ENCODE measurements at regions not wholly inside any gene's neighbourhood (a gene's known extent, or its start where the extent isn't known, plus 50 kb on each side); places are given as distances from the start of the nearest gene placed in this dataset.

DNA sequence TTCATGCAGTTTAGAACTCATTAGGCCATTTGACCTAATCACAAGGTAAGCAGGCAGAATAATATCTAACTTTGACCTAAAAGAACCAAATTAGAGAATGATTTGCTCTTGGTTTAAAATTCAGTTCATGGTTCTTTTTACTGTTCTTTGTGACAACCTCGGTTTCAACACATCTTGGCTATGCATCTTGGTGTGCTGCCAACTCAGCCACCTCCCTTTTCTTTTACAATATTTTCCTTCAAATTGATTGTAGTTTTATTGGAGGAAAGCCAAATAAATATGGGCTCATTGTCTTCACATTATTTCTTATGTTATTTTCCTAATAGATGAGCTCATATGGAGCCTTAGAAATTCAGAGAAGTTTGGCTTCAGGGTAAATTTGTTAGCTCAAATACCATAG is 338.3 kb downstream of the SIPA1L2 start:
- TF ChIP-seq, protein P1, sequence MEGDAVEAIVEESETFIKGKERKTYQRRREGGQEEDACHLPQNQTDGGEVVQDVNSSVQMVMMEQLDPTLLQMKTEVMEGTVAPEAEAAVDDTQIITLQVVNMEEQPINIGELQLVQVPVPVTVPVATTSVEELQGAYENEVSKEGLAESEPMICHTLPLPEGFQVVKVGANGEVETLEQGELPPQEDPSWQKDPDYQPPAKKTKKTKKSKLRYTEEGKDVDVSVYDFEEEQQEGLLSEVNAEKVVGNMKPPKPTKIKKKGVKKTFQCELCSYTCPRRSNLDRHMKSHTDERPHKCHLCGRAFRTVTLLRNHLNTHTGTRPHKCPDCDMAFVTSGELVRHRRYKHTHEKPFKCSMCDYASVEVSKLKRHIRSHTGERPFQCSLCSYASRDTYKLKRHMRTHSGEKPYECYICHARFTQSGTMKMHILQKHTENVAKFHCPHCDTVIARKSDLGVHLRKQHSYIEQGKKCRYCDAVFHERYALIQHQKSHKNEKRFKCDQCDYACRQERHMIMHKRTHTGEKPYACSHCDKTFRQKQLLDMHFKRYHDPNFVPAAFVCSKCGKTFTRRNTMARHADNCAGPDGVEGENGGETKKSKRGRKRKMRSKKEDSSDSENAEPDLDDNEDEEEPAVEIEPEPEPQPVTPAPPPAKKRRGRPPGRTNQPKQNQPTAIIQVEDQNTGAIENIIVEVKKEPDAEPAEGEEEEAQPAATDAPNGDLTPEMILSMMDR (IDR thresholded peaks at IDR 0.05; ENCODE audit: unreplicated experiment): no peak
- H3K4me1 Mint-ChIP-seq (ENCODE audit: insufficient read depth, unreplicated experiment): peaks cover 52% of the 10 kb centered on the region
- intact Hi-C loops (cut with micrococcal nuclease): loop anchor here (2.0 kb wide), 1 partner anchor 25 kb away; no protein-coding TSS in a partner anchor
- no peaks in the 10 kb centered on the region for H3K36me3 Mint-ChIP-seq (ENCODE audit: insufficient read depth, unreplicated experiment)
- no peaks in the 10 kb centered on the region for H3K27me3 Mint-ChIP-seq (ENCODE audit: insufficient read depth, unreplicated experiment)
- no TSS peak for BruUV-seq (replicated peaks)
- H3K4me3 Mint-ChIP-seq (ENCODE audit: unreplicated experiment): peak overlapping the region; percentile 48
- POLR2A ChIA-PET: interaction anchor here (0.6 to 4.1 kb wide), 27 partner anchors 9 to 1842 kb away, joined by 3 to 45 read pairs (median 4); no protein-coding TSS in a partner anchor
- no peaks in the 10 kb centered on the region for H3K9me3 Mint-ChIP-seq (ENCODE audit: unreplicated experiment)
- CTCF ChIA-PET: interaction anchor here (0.7 to 4.0 kb wide), 11 partner anchors 9 to 424 kb away, joined by 3 to 18 read pairs (median 4); no protein-coding TSS in a partner anchor
- peak; percentile 96 for DNase-seq (ENCODE audit: unreplicated experiment)
- H3K27ac Mint-ChIP-seq (ENCODE audit: low read depth, unreplicated experiment): peak overlapping the region; percentile 21

GRCh38 chr1:232291261-232291660 is 338.7 kb downstream of the SIPA1L2 start:
- Mint-ChIP-seq H3K27ac (ENCODE audit: low read depth, unreplicated experiment) (peak overlapping the region; percentile 21), H3K27me3 (ENCODE audit: insufficient read depth, unreplicated experiment) (no peaks in the 10 kb centered on the region), H3K9me3 (ENCODE audit: unreplicated experiment) (no peaks in the 10 kb centered on the region), H3K36me3 (ENCODE audit: insufficient read depth, unreplicated experiment) (no peaks in the 10 kb centered on the region), H3K4me1 (ENCODE audit: insufficient read depth, unreplicated experiment) (peaks cover 52% of the 10 kb centered on the region), H3K4me3 (ENCODE audit: unreplicated experiment) (peak overlapping the region; percentile 48)
- TF ChIP-seq, protein P1 (IDR thresholded peaks at IDR 0.05; ENCODE audit: unreplicated experiment): no peak
- peak; percentile 80 for DNase-seq (ENCODE audit: unreplicated experiment)
- intact Hi-C loops (cut with micrococcal nuclease): no loop called here
- CTCF ChIA-PET: interaction anchor here (0.6 to 4.0 kb wide), 5 partner anchors 34 to 424 kb away, joined by 3 to 18 read pairs (median 3); no protein-coding TSS in a partner anchor
- no TSS peak for BruUV-seq (replicated peaks)
- POLR2A ChIA-PET: interaction anchor here (0.6 to 4.1 kb wide), 20 partner anchors 10 to 825 kb away, joined by 3 to 45 read pairs (median 6); no protein-coding TSS in a partner anchor

- Mint-ChIP-seq H3K4me1 (ENCODE audit: insufficient read depth, unreplicated experiment) (peaks cover 52% of the 10 kb centered on the region), H3K36me3 (ENCODE audit: insufficient read depth, unreplicated experiment) (no peaks in the 10 kb centered on the region), H3K27ac (ENCODE audit: low read depth, unreplicated experiment) (peak overlapping the region; percentile 52), H3K9me3 (ENCODE audit: unreplicated experiment) (no peaks in the 10 kb centered on the region), H3K27me3 (ENCODE audit: insufficient read depth, unreplicated experiment) (no peaks in the 10 kb centered on the region), H3K4me3 (ENCODE audit: unreplicated experiment) (no peak overlapping the region)
- DNase-seq (ENCODE audit: unreplicated experiment): no peak
- BruUV-seq (replicated peaks): no TSS peak
- TF ChIP-seq, protein P1 (IDR thresholded peaks at IDR 0.05; ENCODE audit: unreplicated experiment): no peak
- ChIA-PET POLR2A (interaction anchor here (0.6 to 4.1 kb wide), 12 partner anchors 10 to 423 kb away, joined by 3 to 45 read pairs (median 6); no protein-coding TSS in a partner anchor), CTCF (interaction anchor here (0.6 to 4.0 kb wide), 4 partner anchors 65 to 423 kb away, joined by 3 to 18 read pairs (median 4); no protein-coding TSS in a partner anchor)
- intact Hi-C loops (cut with micrococcal nuclease): no loop called here
Observed at GRCh38 chr1:232290570-232290969, 339.4 kb downstream of the SIPA1L2 start.

GRCh38 chr1:232287676-232288569 is 342.0 kb downstream of the SIPA1L2 start:
- intact Hi-C loops (cut with micrococcal nuclease): no loop called here
- H3K27me3 Mint-ChIP-seq (ENCODE audit: insufficient read depth, unreplicated experiment): no peaks in the 10 kb centered on the region
- CTCF ChIA-PET: interaction anchor here (1.1 kb wide), 1 partner anchor 545 kb away, joined by 3 read pairs; no protein-coding TSS in a partner anchor
- no peaks in the 10 kb centered on the region for H3K36me3 Mint-ChIP-seq (ENCODE audit: insufficient read depth, unreplicated experiment)
- POLR2A ChIA-PET: interaction anchor here (0.6 to 1.6 kb wide), 13 partner anchors 9 to 340 kb away, joined by 3 to 5 read pairs (median 4); no protein-coding TSS in a partner anchor
- no peak overlapping the region for H3K4me3 Mint-ChIP-seq (ENCODE audit: unreplicated experiment)
- no TSS peak for BruUV-seq (replicated peaks)
- DNase-seq (ENCODE audit: unreplicated experiment): peak; percentile 80
- peak overlapping the region; percentile 11 for H3K27ac Mint-ChIP-seq (ENCODE audit: low read depth, unreplicated experiment)
- no peaks in the 10 kb centered on the region for H3K9me3 Mint-ChIP-seq (ENCODE audit: unreplicated experiment)
- H3K4me1 Mint-ChIP-seq (ENCODE audit: insufficient read depth, unreplicated experiment): peaks cover 46% of the 10 kb centered on the region
- TF ChIP-seq, protein P1 (IDR thresholded peaks at IDR 0.05; ENCODE audit: unreplicated experiment): no peak

Measured in MCF 10A (cell line).